H9 (cell line): ENCODE measurements at regions not wholly inside any gene's neighbourhood (a gene's known extent, or its start where the extent isn't known, plus 50 kb on each side); places are given as distances from the start of the nearest gene placed in this dataset.

Source experiments
- DNase-seq: peaks from one replicate; pipeline ENCODE4 v3.0.0-alpha.2; 2017
- H2AFZ ChIP-seq: one replicate; pipeline ENCODE4 v1.6.1; 2013; ENCODE audit warnings: mild to moderate bottlenecking, low read length, control low read depth, moderate library complexity
- H2AK5ac ChIP-seq: 2 replicates; pipeline ENCODE4 v1.6.1; 2013; ENCODE audit warnings: low read length, control low read depth, mixed read lengths; ENCODE audit not compliant: insufficient read length
- H2BK120ac ChIP-seq: one replicate; pipeline ENCODE4 v1.6.1; 2013; ENCODE audit warnings: low read depth, mild to moderate bottlenecking, low read length, control low read depth, inconsistent platforms; ENCODE audit not compliant: poor library complexity, severe bottlenecking
- H2BK12ac ChIP-seq: 2 replicates; pipeline ENCODE4 v1.6.1; 2013; ENCODE audit warnings: low read length, control low read depth, mixed read lengths, low read depth; ENCODE audit not compliant: insufficient read length
- H2BK15ac ChIP-seq: 2 replicates; pipeline ENCODE4 v1.6.1; 2013; ENCODE audit warnings: low read depth, low read length, control low read depth
- H2BK20ac ChIP-seq: one replicate; pipeline ENCODE4 v1.6.1; 2013; ENCODE audit warnings: low read depth, mild to moderate bottlenecking, low read length, control low read depth, inconsistent platforms; ENCODE audit not compliant: poor library complexity, severe bottlenecking
- H2BK5ac ChIP-seq: 2 replicates; pipeline ENCODE4 v1.6.1; 2013; ENCODE audit warnings: low read length, control low read depth, mixed read lengths; ENCODE audit not compliant: insufficient read length
- H3K14ac ChIP-seq: 2 replicates; pipeline ENCODE4 v1.6.1; 2013; ENCODE audit warnings: low read length, control low read depth; ENCODE audit not compliant: insufficient read depth
- H3K18ac ChIP-seq: 2 replicates; pipeline ENCODE4 v1.6.1; 2013; ENCODE audit warnings: low read depth, mild to moderate bottlenecking, mixed read lengths, low read length, control low read depth; ENCODE audit not compliant: insufficient read length
- H3K23ac ChIP-seq: 2 replicates; pipeline ENCODE4 v1.6.1; 2013; ENCODE audit warnings: low read length, control low read depth, mixed read lengths, low read depth; ENCODE audit not compliant: insufficient read length
- H3K23me2 ChIP-seq: 2 replicates; pipeline ENCODE4 v1.6.1; 2013; ENCODE audit warnings: low read depth, mild to moderate bottlenecking, mixed read lengths, low read length, control low read depth; ENCODE audit not compliant: insufficient read length, poor library complexity, severe bottlenecking
- H3K27ac ChIP-seq: 2 replicates; pipeline ENCODE4 v1.5.1; 2013; ENCODE audit warnings: low read length, control low read depth, mixed read lengths, low read depth; ENCODE audit not compliant: insufficient read length
- H3K27me3 ChIP-seq: 2 replicates; pipeline ENCODE4 v1.6.1; 2013; ENCODE audit warnings: low read length, control low read depth, inconsistent platforms; ENCODE audit not compliant: insufficient read depth
- H3K4ac ChIP-seq: 2 replicates; pipeline ENCODE4 v1.6.1; 2013; ENCODE audit warnings: low read depth, mild to moderate bottlenecking, control low read depth, inconsistent platforms, low read length, moderate library complexity
- H3K4me1 ChIP-seq: 2 replicates; pipeline ENCODE4 v1.6.1; 2013; ENCODE audit warnings: low read length, control low read depth, inconsistent platforms; ENCODE audit not compliant: insufficient read depth
- H3K4me2 ChIP-seq: 2 replicates; pipeline ENCODE4 v1.6.1; 2013; ENCODE audit warnings: low read length, control low read depth, mixed read lengths; ENCODE audit not compliant: insufficient read length, insufficient read depth
- H3K56ac ChIP-seq: 2 replicates; pipeline ENCODE4 v1.6.1; 2013; ENCODE audit warnings: low read depth, mild to moderate bottlenecking, mixed read lengths, low read length, control low read depth; ENCODE audit not compliant: insufficient read length
- H3K79me1 ChIP-seq: 2 replicates; pipeline ENCODE4 v1.6.1; 2013; ENCODE audit warnings: low read depth, mild to moderate bottlenecking, moderate library complexity, low read length, control low read depth, inconsistent platforms; ENCODE audit not compliant: insufficient read depth, poor library complexity, severe bottlenecking
- H3K79me2 ChIP-seq: 2 replicates; pipeline ENCODE4 v1.6.1; 2013; ENCODE audit warnings: low read length, control low read depth, inconsistent platforms; ENCODE audit not compliant: insufficient read depth
- H3K9ac ChIP-seq: 2 replicates; pipeline ENCODE4 v1.6.1; 2013; ENCODE audit warnings: low read length, control low read depth, mixed read lengths; ENCODE audit not compliant: insufficient read length; ENCODE audit errors: extremely low read depth
- H3K9me3 ChIP-seq: one replicate; pipeline ENCODE4 v1.6.1; 2013; ENCODE audit warnings: low read depth, low read length, inconsistent platforms; ENCODE audit not compliant: control insufficient read depth
- H3T11ph ChIP-seq: one replicate; pipeline ENCODE4 v1.6.1; 2013; ENCODE audit warnings: mild to moderate bottlenecking, low read length, control low read depth, inconsistent platforms
- H4K20me1 ChIP-seq: one replicate; pipeline ENCODE4 v1.6.1; 2013; ENCODE audit not compliant: control insufficient read depth, insufficient read length, insufficient read depth
- H4K5ac ChIP-seq: 2 replicates; pipeline ENCODE4 v1.6.1; 2013; ENCODE audit warnings: low read depth, mild to moderate bottlenecking, mixed read lengths, low read length, control low read depth; ENCODE audit not compliant: insufficient read length
- H4K8ac ChIP-seq: replicated peaks from 2 replicates; pipeline ENCODE4 v1.6.1; 2013; ENCODE audit warnings: low read length, control low read depth, mixed read lengths, low read depth; ENCODE audit not compliant: insufficient read length
- H4K91ac ChIP-seq: 2 replicates; pipeline ENCODE4 v1.6.1; 2013; ENCODE audit warnings: low read depth, mild to moderate bottlenecking, moderate library complexity, mixed read lengths, low read length, control low read depth; ENCODE audit not compliant: insufficient read length
- H3K27ac Mint-ChIP-seq, 3 experiments: 2 replicates in 2 of 3; 3 replicates in 1 of 3; pipeline ENCODE4 v1.8.0; 2020 to 2021; ENCODE audit warnings: mixed read lengths in 3 of 3, mild to moderate bottlenecking in 1 of 3, moderate library complexity in 1 of 3
- H3K27me3 Mint-ChIP-seq: 2 replicates; pipeline ENCODE4 v1.8.0; 2021; ENCODE audit warnings: low read depth, mild to moderate bottlenecking, moderate library complexity, mixed read lengths
- H3K36me3 Mint-ChIP-seq, 3 experiments: 2 replicates in 2 of 3; 3 replicates in 1 of 3; pipeline ENCODE4 v1.8.0; 2020 to 2021; ENCODE audit warnings: low read depth in 3 of 3, mixed read lengths in 3 of 3; ENCODE audit not compliant: insufficient read depth in 1 of 3
- H3K4me1 Mint-ChIP-seq, 2 experiments: 2 replicates each; pipeline ENCODE4 v1.8.0; 2020; ENCODE audit warnings: mixed read lengths in 2 of 2
- H3K4me3 Mint-ChIP-seq, 2 experiments: 2 replicates in 1 of 2; 3 replicates in 1 of 2; pipeline ENCODE4 v1.8.0; 2020 to 2021; ENCODE audit warnings: mild to moderate bottlenecking in 2 of 2, mixed read lengths in 2 of 2, moderate library complexity in 1 of 2
- H3K9me3 Mint-ChIP-seq, 2 experiments: 2 replicates in 1 of 2; 3 replicates in 1 of 2; pipeline ENCODE4 v1.8.0; 2020; ENCODE audit warnings: mild to moderate bottlenecking in 2 of 2, mixed read lengths in 2 of 2, moderate library complexity in 1 of 2
- WGBS: extraction: QIAGEN DNeasy Blood & Tissue Kit; methylation state at CpG from one replicate; pipeline ENCODE4 v1.1.7; 2013; ENCODE audit warnings: missing lambda C conversion rate, low lambda C conversion rate, mixed read lengths; ENCODE audit not compliant: insufficient read length; ENCODE audit errors: extremely low coverage; 5-methylcytosine and 5-hydroxymethylcytosine counted together
- TF ChIP-seq, protein P1 (sequence below): fragments of 200-600 bp; sonication (generic); conservative IDR thresholded peaks from 3 replicates; pipeline ENCODE4 v1.8.0; 2021; ENCODE audit warnings: antibody characterized with exemption, mild to moderate bottlenecking

DNA sequence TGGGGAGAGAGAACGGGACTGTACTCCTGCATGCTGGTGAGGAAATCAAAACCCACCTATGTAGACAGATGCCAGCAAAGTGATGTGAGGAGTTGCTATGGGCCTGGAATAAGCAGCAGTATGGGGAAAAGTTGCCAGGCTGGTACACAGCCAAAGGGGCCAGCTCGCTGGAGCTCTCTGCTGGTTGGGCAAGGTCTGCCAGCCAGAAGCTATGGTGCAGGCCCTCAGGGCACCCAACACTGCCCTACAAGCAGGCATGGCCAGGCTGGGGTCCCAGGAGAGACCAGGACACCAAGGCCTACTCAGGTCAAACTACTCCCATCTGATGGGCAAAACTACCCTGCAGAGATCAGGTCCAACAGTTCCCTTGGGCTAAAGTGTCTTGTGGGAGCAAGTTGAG, 916.6 kb downstream of the IPMK start:
- Mint-ChIP-seq H3K27ac (no peak overlapping the region), H3K4me3 (no peak overlapping the region), H3K9me3 (peaks cover 11% of the 10 kb centered on the region in 2 experiments), H3K36me3 (peaks cover 0 to 10% (median 0%) of the 10 kb centered on the region in 3 experiments; a peak in 3 of 7 replicates), H3K27me3 (no peaks in the 10 kb centered on the region), H3K4me1 (no peaks in the 10 kb centered on the region)
- no peak overlapping the region for H2BK12ac ChIP-seq
- no peak for DNase-seq
- H2BK5ac ChIP-seq: no peak overlapping the region
- WGBS: no CpG with 5 or more reads among the region's 2 CpGs
- no peak overlapping the region for H3K18ac ChIP-seq
- no peak overlapping the region for H4K5ac ChIP-seq
- H3K79me2 ChIP-seq: no peaks in the 10 kb centered on the region
- no peak overlapping the region for H3K56ac ChIP-seq
- TF ChIP-seq, protein P1, sequence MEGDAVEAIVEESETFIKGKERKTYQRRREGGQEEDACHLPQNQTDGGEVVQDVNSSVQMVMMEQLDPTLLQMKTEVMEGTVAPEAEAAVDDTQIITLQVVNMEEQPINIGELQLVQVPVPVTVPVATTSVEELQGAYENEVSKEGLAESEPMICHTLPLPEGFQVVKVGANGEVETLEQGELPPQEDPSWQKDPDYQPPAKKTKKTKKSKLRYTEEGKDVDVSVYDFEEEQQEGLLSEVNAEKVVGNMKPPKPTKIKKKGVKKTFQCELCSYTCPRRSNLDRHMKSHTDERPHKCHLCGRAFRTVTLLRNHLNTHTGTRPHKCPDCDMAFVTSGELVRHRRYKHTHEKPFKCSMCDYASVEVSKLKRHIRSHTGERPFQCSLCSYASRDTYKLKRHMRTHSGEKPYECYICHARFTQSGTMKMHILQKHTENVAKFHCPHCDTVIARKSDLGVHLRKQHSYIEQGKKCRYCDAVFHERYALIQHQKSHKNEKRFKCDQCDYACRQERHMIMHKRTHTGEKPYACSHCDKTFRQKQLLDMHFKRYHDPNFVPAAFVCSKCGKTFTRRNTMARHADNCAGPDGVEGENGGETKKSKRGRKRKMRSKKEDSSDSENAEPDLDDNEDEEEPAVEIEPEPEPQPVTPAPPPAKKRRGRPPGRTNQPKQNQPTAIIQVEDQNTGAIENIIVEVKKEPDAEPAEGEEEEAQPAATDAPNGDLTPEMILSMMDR: no peak
- H3K27me3 ChIP-seq: no peaks in the 10 kb centered on the region
- no peak overlapping the region for H3K27ac ChIP-seq
- H2BK20ac ChIP-seq: no peak overlapping the region
- no peak overlapping the region for H4K8ac ChIP-seq
- no peaks in the 10 kb centered on the region for H4K20me1 ChIP-seq
- H3K79me1 ChIP-seq: no peaks in the 10 kb centered on the region
- no peaks in the 10 kb centered on the region for H3K9me3 ChIP-seq
- H3K14ac ChIP-seq: no peak overlapping the region
- no peak overlapping the region for H4K91ac ChIP-seq
- no peak overlapping the region for H2AFZ ChIP-seq
- H3K4ac ChIP-seq: no peak overlapping the region
- H2AK5ac ChIP-seq: no peak overlapping the region
- H3K4me2 ChIP-seq: no peak overlapping the region
- H2BK120ac ChIP-seq: no peak overlapping the region
- no peaks in the 10 kb centered on the region for H3K4me1 ChIP-seq
- no peak overlapping the region for H3K9ac ChIP-seq
- no peak overlapping the region for H3T11ph ChIP-seq
- H3K23me2 ChIP-seq: no peaks in the 10 kb centered on the region
- H3K23ac ChIP-seq: no peak overlapping the region
- H2BK15ac ChIP-seq: no peak overlapping the region
